GM18873 (cell line): ENCODE measurements at regions not wholly inside any gene's neighbourhood (a gene's known extent, or its start where the extent isn't known, plus 50 kb on each side); places are given as distances from the start of the nearest gene placed in this dataset.

Experiments used
- ATAC-seq: cut with Tn5 transposase; IDR thresholded peaks from one replicate; pipeline ENCODE4 v1.9.1; 2021; ENCODE audit warnings: mild to moderate bottlenecking, moderate library complexity, moderate number of reproducible peaks; ENCODE audit not compliant: unreplicated experiment, low FRiP score

DNA sequence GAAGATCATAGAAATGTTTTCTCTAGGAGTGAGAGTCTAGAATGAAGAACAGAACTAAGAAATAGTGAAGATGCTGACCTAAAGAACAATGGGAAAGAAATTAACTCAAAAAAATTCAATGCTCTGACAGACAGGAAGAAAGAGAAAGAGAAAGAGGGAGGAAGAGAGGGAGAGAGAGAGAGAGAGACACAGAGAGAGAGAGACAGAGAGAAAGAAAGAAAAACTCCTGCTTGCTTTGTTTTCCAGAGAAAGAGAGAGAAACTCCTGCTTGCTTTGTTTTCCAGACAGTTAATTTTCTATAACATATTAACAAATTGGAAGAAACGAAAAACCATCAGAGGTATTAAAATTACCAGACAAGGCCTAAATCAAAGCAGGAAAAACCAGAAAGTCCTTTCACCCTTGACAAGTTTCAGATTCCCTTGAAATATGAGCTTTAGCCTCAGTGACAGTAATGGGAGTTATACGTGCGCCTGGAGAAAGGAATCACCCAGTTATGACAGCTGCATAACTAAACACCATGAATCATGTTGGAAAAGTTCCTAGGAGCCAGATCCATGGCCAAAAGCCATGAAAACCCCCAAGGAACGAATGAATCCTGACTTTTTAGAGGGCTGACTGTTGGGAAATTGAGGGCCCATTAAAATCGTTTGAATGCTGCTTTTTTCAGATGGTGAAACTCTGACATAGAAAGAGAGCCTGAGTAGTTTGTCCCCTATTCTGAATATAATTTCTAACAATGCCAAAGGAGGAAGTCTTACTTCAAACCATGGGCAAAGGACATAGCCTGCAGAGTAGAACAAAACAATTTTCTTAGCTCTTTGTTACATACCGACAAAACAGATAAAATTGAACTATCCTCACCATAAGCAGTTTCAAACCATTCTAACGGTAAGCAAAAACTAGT lies 228.6 kb upstream of the CHST9 start:
- ATAC-seq: no peak

DNA sequence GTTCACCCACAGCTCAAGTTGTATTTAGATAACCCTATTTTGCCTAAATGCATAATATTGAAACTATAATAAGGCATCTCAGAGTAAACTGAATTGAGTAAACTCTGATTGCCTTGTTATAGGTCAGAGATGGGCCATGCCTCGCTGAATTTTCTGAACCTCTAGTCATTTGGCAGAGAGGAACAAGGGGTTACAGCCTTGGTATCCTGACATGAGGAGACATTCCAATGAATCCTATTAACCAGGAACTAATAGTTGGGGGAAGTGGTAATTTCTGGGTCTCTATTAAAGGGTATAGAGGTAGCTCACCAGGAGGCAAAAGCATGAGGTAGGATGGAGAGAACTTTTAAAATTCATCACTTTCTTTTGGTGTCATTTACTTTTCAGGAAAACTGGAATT lies 227.4 kb upstream of the CHST9 start:
- ATAC-seq: no peak

DNA sequence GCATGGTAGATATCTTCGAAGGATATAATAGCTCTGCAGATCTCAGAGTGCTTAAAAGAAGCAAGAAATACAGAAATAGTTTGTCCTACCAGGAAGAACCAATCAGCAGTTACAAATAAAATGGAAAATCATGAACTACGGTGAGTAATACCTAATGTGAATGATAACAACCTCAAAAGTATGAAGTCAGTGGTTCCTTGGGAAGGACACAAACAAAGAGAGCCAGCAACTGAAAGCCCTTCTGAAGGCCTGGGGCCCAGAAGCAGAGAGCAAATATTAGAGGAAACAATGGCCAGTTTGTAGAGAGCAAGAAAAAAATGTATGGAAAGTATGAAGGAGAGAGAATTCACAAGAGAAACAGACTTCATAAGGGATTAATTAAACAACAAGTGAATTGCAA lies 226.8 kb upstream of the CHST9 start:
- no peak for ATAC-seq

DNA sequence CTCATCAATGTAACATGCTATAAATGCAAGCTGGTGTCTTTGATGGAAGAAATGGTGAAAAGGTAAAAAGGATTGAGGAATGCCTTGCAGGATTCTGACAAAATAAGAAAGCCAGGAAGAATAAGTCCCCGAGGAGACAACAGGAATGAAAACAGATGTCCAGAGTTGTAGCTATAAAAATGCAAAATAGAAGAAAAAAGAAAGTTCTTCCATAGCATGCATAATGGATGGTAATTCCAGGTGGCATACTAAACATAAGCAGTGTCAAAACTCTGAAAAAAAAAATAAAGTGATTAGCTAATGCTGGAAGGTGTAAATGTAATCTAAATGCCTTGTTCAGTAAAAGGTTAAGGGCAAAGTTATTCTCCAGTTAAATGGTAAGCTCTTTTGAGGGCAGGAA lies 225.9 kb upstream of the CHST9 start:
- ATAC-seq: no peak

DNA sequence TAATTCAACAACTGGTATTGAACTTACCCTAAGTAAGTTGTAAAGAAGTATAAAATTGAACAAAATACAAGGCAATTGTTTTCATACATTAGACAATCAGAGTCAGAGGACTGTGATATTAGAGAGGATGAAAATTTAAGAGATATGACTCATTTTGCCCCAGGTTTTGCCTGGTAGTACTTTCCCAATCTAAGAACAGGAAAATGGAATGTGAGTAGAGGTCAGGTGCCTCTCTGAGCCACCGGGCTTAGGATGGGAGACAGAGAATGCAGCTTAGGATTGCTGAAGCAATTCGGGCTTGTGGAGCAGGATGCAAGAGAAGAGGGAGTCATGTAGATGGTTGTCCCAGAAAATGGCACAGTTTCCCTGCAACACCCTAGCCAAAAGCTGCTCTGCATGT lies 219.7 kb upstream of the CHST9 start:
- no peak for ATAC-seq

DNA sequence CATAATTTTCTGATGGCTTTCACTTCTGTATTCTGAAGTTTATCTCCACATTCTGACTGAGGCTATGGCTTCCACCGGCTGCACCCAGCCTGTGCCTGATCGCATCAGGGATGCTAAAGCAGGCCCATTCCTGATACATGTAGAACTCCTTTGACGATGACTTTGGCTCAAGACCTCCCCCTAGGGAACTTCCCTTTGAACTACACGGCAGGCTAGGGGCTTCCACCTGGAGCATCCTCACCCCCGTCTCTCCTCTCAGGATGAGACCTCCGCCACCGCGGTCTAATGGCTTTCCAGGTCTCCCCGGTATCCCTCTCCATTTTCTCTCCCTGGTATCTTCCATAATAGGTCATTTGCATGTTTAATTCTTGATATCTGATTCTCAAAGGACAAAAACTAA lies 214.9 kb upstream of the CHST9 start:
- no peak for ATAC-seq

DNA sequence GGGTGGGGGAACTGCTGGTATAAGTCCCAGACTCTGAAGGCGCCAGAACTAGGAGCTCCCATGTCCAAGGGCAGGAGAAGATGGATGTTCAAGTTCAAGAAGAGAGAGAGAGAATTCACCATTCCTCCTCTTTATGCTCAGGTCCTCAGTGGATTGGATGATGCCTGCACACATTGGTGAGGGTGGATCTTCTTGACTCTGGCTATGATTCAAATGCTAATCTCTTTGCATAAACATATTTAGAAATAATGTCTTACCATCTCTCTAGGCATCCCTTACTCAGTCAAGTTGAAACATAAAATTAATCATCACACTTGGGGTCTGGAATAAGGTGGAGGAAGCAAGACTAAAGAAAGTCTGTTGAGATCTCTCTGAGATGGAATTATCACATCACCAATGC lies 210.6 kb upstream of the CHST9 start:
- ATAC-seq: no peak

DNA sequence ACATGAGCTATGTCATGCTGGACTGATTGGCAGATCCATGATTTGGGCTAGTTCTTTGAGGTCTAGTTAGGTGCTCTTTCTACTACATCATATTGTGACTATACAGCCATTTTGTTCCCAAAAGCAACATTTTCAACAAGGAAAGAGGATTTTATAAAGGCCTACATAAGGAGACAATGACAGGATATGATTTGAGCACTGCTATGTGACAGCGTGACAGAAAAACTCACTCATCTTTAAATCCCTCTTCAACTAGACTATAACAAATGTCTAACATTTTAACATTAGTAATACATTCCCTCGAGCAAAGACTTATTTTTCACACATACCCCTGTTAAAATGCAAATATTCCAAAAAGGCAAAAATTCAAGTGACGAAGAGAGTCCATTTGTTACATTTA lies 209.6 kb upstream of the CHST9 start:
- ATAC-seq: no peak

DNA sequence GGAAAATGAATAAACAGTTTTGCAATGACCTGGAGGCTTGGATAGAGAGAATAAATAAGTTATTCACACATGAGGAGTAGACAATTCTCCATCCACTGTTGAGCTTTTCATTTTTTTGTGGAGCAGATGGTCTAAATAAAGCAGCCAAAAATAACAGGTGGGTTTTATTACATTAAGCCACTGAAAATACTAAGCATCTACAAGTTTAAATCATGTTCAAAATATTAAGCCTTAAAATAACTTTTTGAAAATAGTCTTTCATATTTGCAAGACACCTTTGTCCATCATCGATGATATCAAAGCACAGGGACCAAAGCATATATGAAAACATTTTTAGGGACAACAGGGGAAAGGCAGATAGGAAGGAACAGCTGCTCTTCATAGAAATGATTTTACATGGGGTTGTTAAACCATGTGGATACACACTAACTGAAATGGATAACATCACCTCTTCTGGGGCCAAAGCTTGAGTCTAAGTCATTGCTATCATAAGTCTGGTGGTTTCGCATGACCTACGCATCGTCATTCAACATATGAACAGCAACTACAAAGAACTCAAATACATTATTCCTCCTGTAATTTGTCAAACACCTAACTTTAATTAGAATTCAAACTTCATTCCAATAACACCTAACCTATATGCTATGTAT lies 197.6 kb upstream of the CHST9 start:
- no peak for ATAC-seq

DNA sequence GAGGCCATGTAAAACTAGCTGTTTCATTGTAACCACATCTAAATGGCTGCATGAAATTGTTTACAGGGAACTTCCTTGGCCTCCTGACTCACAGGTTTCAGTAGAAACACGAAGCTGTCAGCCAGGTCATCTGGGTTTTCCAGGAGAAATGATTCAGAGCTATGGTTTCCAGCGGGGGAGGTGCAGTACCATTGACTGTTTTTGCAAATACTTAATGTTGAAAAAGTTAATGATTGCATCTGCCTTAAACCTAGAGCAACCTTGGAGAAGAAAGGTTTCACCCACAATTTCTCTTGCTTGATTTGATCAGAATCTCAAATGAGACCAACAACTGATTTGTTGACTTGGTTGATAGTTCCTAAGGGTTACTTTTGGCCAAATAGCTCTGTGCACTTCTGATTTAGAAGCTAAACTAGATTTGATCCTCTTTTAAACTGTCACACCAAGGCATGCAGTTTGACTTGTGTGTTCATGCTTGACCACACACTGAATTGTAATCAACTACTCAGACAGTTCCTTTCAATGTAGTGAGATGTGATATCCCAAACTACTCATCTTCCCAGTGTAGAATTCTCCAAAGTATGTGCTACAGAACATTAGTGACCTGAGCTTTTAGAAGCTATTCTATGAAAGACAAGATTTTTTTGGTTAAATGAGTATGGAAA lies 193.5 kb upstream of the CHST9 start:
- ATAC-seq: no peak

DNA sequence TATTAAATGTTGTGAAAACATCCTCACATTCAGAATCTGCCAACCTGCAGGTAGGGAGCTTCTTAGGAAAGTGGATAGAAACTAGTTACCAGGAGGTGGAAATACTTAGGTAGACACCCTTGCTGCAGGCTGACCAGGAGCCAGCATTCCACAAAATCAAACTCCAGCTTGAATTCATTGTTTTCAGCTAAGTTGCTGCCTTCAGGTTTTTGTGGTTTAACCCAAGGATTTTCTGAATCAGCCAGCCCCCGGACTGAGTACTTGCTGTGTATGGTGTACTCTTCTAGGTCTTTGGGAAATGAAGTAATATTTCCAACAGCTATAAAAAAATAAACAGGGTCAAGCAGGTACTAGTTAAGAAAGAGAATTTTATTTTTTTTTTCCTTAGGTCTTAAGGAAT lies 192.1 kb upstream of the CHST9 start:
- no peak for ATAC-seq

DNA sequence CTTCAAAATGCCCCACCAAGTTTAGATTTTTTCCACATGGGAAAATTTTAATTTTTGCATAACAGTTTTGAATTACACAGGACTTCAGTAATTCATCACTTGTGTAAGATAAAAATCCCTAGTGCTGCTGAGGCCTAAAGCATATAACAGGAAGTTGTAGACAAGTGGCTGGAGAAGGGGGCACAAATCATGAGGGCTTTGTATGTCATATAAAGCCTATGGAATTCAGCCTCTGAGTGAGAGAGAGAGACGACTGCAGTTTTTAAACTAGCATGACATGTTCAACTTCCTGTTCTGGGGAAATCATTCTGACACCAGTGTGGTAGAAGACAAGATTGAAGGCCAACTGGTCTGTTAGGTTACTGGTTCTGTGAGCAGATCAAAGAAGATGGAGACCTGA lies 187.3 kb upstream of the CHST9 start:
- no peak for ATAC-seq

DNA sequence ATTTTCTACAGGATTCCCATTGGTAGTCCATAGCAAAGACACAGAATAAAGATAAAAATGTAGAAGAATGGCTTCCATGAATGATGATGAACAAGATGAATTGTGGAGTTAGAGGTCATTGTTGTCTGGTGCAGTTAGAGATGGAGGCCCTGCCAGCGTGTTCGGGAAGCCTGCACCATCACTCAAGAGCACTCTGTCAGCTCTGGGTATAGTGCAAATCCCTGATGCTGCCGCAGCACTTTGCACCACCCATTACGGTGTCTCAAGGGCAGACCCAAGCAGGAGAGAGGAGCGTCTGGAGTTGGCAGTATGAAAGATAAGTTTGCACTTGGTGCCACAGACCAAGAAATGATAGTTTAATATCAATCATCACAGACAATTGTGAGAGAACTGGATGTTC lies 181.6 kb upstream of the CHST9 start:
- no peak for ATAC-seq

DNA sequence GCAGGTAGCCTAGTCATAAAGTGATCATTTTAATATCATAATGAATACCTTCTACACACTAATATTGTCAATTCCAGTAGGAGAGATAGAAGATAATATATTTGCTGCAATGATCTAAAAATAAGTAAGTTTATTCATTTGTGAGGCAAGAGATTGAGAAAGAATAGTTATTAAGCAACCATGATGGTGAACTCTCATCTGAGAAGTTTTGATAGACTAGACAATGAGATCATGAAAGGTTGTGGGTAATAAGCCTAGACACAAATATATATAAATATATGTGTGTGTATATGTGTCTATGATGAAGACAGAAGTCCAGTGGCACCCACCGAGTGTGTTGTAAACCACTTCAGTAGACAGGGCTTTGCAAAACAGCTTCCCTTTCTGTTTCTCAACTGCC lies 181.0 kb upstream of the CHST9 start:
- ATAC-seq: no peak

DNA sequence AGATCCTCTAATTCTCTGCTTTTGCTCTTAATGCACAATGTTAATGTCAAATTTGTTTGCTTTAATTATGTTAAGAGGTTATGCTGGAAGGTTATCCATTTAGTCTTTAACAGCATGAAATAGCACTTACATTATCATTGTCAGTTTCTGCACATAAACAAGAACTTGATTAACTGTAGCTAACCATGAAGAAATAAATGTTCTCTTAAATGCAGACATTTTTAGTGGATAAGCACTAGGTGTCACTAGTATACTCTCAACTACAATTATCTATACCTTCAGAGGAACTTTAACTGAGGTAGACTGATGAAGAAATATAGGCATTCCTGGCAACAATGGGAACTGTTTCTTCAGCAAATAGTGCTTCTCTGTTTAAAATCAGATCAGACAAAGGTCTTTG lies 178.8 kb upstream of the CHST9 start:
- no peak for ATAC-seq

DNA sequence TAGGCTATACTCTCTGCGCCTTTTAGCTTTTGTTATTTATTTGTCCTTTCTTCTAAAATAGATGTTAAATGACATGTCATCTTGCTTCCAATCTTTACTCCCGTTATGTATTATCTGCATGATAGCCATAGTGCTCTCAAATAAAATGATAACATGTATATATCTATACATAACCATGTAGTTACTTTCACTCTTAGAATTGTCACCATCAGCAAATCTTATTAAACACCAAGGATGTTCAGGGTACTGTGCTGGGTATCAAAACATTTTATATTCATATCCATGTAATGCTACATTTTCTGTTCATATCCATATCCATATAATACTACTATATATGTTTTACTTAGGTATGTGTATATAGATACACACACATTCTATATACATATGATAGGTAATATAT lies 176.4 kb upstream of the CHST9 start:
- ATAC-seq: no peak

DNA sequence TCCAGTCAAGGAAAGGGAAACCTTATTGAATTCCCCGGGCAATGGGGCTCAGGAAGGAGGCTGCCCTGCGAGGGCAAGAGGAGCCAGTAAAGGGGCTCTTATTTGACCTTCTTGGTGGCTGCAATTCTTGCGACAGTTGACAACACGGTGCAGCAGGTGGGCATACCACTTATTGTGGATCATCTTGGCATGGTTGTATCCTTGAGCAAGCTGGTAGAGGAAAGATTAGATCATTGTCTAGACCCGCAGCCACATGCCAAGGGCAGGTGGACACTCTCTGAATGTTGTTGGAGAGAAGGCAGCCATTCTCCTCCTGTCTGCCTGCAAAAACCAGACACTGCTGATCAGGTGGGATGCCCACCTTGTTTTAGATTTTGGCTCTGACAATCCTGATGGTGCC lies 170.2 kb upstream of the CHST9 start:
- ATAC-seq: no peak

DNA sequence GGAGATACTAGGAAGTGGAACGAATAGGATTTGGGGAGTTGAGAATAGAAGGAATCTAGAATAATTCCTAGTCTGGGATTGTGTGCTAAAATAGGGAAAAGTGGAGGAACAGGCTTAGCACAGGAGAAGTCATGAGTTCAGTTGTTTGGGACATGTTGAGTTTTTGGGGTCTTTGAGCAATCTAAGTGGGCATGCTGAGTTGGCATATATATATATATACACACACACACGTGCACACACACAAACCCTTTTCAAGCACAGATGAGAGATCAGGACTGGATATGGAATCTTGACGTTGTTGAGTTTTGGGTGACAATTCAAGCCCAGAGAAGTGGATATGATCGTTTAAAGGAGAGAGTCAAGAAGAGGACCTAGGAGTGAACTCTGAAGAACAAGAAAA lies 168.2 kb upstream of the CHST9 start:
- no peak for ATAC-seq

DNA sequence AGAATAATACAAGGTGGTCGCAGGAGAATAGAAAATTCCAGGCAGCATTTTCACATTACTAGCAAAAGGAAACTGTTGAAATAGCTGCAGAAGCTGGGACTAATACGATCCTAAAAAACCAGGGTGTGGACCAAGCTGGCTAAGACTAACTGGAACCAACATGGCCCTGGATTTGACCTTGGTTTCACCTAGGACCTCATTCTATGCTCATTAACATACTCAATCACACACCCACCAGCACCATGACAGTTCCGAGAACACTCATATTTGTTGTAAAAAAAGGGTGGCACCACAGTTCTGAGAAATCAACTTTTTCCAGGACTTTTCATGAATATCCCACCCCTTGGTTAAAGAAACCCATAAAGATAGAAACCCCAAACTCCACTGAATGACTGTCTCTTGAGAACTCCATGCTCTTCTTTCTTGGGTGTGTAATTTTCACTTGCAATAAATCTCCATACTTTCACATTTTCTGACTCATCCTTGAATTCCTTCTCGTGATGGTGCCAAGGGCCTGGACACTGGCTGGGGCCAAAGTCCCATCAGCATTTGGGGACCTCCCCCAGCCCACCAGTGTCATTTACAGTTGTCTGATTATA lies 164.3 kb upstream of the CHST9 start:
- ATAC-seq: no peak

DNA sequence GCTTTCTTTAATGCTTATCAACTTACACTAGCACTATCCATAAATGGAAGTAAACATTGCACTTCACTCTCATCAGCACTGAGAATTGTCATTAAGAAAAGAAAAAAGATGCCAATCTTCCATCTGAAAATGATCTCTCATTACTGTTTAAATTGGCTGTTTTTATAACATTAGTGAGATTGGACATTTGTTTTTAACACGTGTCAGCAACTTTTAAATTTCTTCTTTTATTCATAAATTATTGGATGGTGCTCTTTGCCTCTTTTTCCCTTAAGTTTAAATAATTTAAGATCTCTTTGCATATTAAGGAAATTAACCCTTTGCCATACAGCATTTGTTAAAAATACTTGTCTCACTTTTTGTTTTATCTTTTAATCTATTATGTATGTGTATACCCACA lies 146.5 kb upstream of the CHST9 start:
- ATAC-seq: no peak

DNA sequence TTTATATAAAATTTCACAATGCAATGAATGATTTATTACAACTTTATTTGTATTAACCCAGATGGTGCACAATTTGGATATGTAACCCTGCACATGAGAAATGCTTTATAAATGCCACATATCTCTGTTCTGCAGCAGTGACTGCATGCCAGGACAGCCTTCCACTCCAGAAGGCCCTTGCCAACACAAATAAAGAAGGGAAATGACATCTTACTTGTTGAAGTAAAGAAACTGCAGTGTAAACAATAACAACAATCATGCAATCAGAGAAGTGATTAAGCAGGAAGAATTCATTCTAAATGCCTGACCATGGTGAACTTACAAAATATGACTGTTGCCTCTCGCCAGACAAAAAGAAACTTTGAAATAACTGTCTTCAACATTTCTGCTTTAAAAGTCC lies 129.9 kb upstream of the CHST9 start:
- no peak for ATAC-seq
